GM23248 (cell line): ENCODE measurements at regions not wholly inside any gene's neighbourhood (a gene's known extent, or its start where the extent isn't known, plus 50 kb on each side); places are given as distances from the start of the nearest gene placed in this dataset.

Experiments
- DNase-seq: peaks from one replicate; pipeline ENCODE4 v3.0.0-alpha.2; 2015
- H2AFZ ChIP-seq: fragments of 200-600 bp; sonication (generic); 2 replicates; pipeline ENCODE4 v1.6.1; 2016; ENCODE audit warnings: antibody characterized with exemption
- H3F3A ChIP-seq: fragments of 200-600 bp; sonication (generic); 2 replicates; pipeline ENCODE4 v1.6.1; 2016; ENCODE audit warnings: mild to moderate bottlenecking, antibody characterized with exemption, mixed run types; ENCODE audit not compliant: insufficient read depth
- H3K27ac ChIP-seq: fragments of 200-600 bp; sonication (generic); 2 replicates; pipeline ENCODE4 v1.5.1; 2016; ENCODE audit warnings: mild to moderate bottlenecking
- H3K27me3 ChIP-seq: fragments of 200-600 bp; sonication (generic); replicated peaks from 2 replicates; pipeline ENCODE4 v1.6.1; 2016; ENCODE audit warnings: mild to moderate bottlenecking; ENCODE audit not compliant: insufficient read depth
- H3K36me3 ChIP-seq: fragments of 200-600 bp; sonication (generic); 2 replicates; pipeline ENCODE4 v1.6.1; 2016; ENCODE audit warnings: low read depth, mild to moderate bottlenecking
- H3K4me1 ChIP-seq: fragments of 200-600 bp; sonication (generic); 2 replicates; pipeline ENCODE4 v1.6.1; 2016; ENCODE audit warnings: mild to moderate bottlenecking; ENCODE audit not compliant: insufficient read depth
- H3K4me2 ChIP-seq: fragments of 200-600 bp; sonication (generic); one replicate; pipeline ENCODE4 v1.6.1; 2016; ENCODE audit warnings: mild to moderate bottlenecking; ENCODE audit not compliant: unreplicated experiment
- H3K4me3 ChIP-seq: fragments of 200-600 bp; sonication (generic); 2 replicates; pipeline ENCODE4 v1.5.1; 2016; ENCODE audit warnings: mild to moderate bottlenecking
- H3K79me2 ChIP-seq: fragments of 200-600 bp; sonication (generic); 2 replicates; pipeline ENCODE4 v1.6.1; 2016; ENCODE audit warnings: mild to moderate bottlenecking; ENCODE audit not compliant: insufficient read depth
- H3K9ac ChIP-seq: fragments of 200-600 bp; sonication (generic); 2 replicates; pipeline ENCODE4 v1.6.1; 2016; ENCODE audit warnings: mild to moderate bottlenecking
- H3K9me2 ChIP-seq: fragments of 200-600 bp; sonication (generic); 2 replicates; pipeline ENCODE4 v1.6.1; 2016; ENCODE audit warnings: mixed run types, mild to moderate bottlenecking, moderate library complexity; ENCODE audit not compliant: insufficient read depth
- H3K9me3 ChIP-seq: fragments of 200-600 bp; sonication (generic); one replicate; pipeline ENCODE4 v1.6.1; 2017; ENCODE audit warnings: low read depth
- H4K20me1 ChIP-seq: fragments of 200-600 bp; sonication (generic); 2 replicates; pipeline ENCODE4 v1.6.0; 2016; ENCODE audit not compliant: insufficient read depth
- EZH2 ChIP-seq: fragments of 200-600 bp; sonication (generic); IDR thresholded peaks from 2 replicates; pipeline ENCODE4 v1.6.1; 2018; ENCODE audit warnings: antibody characterized with exemption, mild to moderate bottlenecking; ENCODE audit not compliant: insufficient read depth, poor library complexity, severe bottlenecking
- EZH2phosphoT487 ChIP-seq: fragments of 200-600 bp; sonication (generic); IDR thresholded peaks from 2 replicates; pipeline ENCODE4 v1.6.1; 2018; ENCODE audit warnings: antibody characterized with exemption, moderate library complexity, mild to moderate bottlenecking, low read depth; ENCODE audit not compliant: insufficient read depth
- WGBS, 2 experiments: methylation state at CpG; one replicate each; pipeline ENCODE4 v1.1.6; 2015 to 2017; ENCODE audit warnings: low lambda C conversion rate in 2 of 2, low coverage in 1 of 2; ENCODE audit errors: missing lambda C conversion rate in 2 of 2; 5-methylcytosine and 5-hydroxymethylcytosine counted together
- in situ Hi-C: fragments of 300-500 bp; cut with MboI; formaldehyde crosslinking; loops from 2 replicates; pipeline ENCODE4 v1.15.0; 2020

DNA sequence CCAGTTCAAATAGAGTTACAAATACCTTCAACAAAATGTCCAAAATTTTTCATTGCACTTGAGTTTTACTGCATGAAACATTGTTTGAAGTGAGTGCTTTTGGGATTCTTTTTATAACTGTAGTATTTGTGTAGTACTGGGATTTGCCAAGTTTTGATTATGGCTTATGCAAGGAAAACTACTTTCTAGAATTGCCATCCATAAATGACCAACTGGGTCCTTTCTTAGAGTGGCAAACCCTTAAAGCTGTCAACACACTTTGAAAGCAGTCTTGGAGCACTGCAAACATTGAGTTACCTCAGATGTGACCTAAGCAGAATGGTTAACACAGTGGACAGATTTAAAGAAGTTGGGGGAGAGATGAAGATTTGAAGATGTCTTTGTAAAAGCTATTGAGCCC lies 379.6 kb upstream of the ZNF608 start:
- in situ Hi-C loops: no loop called here
- Histone ChIP-seq H2AFZ (no peak overlapping the region), H3K27me3 (no peaks in the 10 kb centered on the region), H3K9me2 (no peaks in the 10 kb centered on the region; the same call in 1 of the 2 replicates), H3K4me2 (no peak overlapping the region), H3F3A (no peaks in the 10 kb centered on the region), H3K27ac (no peak overlapping the region), H3K4me1 (peaks cover 5% of the 10 kb centered on the region; the same call in 1 of the 2 replicates), H3K4me3 (no peak overlapping the region), H3K9ac (no peak overlapping the region), H4K20me1 (no peaks in the 10 kb centered on the region), H3K36me3 (no peaks in the 10 kb centered on the region), H3K79me2 (no peaks in the 10 kb centered on the region), H3K9me3 (no peaks in the 10 kb centered on the region)
- DNase-seq: no peak
- TF ChIP-seq EZH2 (no peak), EZH2phosphoT487 (no peak)

- H3F3A ChIP-seq: peaks cover 5% of the 10 kb centered on the region
- no peak overlapping the region for H3K4me3 ChIP-seq
- no peaks in the 10 kb centered on the region for H3K9me3 ChIP-seq
- no peaks in the 10 kb centered on the region for H3K79me2 ChIP-seq
- H3K27ac ChIP-seq: no peak overlapping the region
- WGBS, 2 experiments: 90 to 95% methylated on average over 4 of the region's 4 CpGs
- H3K9me2 ChIP-seq: no peaks in the 10 kb centered on the region
- in situ Hi-C loops: no loop called here
- H4K20me1 ChIP-seq: no peaks in the 10 kb centered on the region
- H3K4me1 ChIP-seq: peaks cover 10% of the 10 kb centered on the region
- TF ChIP-seq EZH2 (no peak), EZH2phosphoT487 (no peak)
- no peak overlapping the region for H3K9ac ChIP-seq
- no peaks in the 10 kb centered on the region for H3K27me3 ChIP-seq
- no peaks in the 10 kb centered on the region for H3K36me3 ChIP-seq
- peak; percentile 19 for DNase-seq
- H3K4me2 ChIP-seq: no peak overlapping the region
- H2AFZ ChIP-seq: no peak overlapping the region
These were observed 382.8 kb upstream of the ZNF608 start for GRCh38 chr5:125129151-125129806.

GRCh38 chr5:125130591-125130990 lies 384.2 kb upstream of the ZNF608 start:
- H3F3A ChIP-seq: peaks cover 15% of the 10 kb centered on the region
- no peak overlapping the region for H3K4me2 ChIP-seq
- H3K36me3 ChIP-seq: no peaks in the 10 kb centered on the region
- H3K27ac ChIP-seq: no peak overlapping the region
- H3K9me3 ChIP-seq: no peaks in the 10 kb centered on the region
- no peaks in the 10 kb centered on the region for H3K9me2 ChIP-seq
- H3K4me1 ChIP-seq: peaks cover 20% of the 10 kb centered on the region
- TF ChIP-seq EZH2 (no peak), EZH2phosphoT487 (no peak)
- no peaks in the 10 kb centered on the region for H3K27me3 ChIP-seq
- no peak overlapping the region for H3K4me3 ChIP-seq
- in situ Hi-C loops: no loop called here
- no peak overlapping the region for H3K9ac ChIP-seq
- H4K20me1 ChIP-seq: no peaks in the 10 kb centered on the region
- DNase-seq: no peak
- WGBS, 2 experiments: 93 to 97% methylated on average over 2 of the region's 2 CpGs
- no peaks in the 10 kb centered on the region for H3K79me2 ChIP-seq
- H2AFZ ChIP-seq: no peak overlapping the region

- Histone ChIP-seq H3K36me3 (no peaks in the 10 kb centered on the region), H3K4me3 (no peak overlapping the region), H2AFZ (no peak overlapping the region), H3K9me2 (no peaks in the 10 kb centered on the region), H3K9me3 (no peaks in the 10 kb centered on the region), H3K27ac (peak overlapping the region; percentile 71), H4K20me1 (no peaks in the 10 kb centered on the region), H3K9ac (peak overlapping the region; percentile 6; the same call in 1 of the 2 replicates), H3K27me3 (no peaks in the 10 kb centered on the region), H3K4me1 (peaks cover 18% of the 10 kb centered on the region), H3K4me2 (peak overlapping the region; percentile 50), H3F3A (peaks cover 16% of the 10 kb centered on the region), H3K79me2 (no peaks in the 10 kb centered on the region)
- peak; percentile 84 for DNase-seq
- WGBS, 2 experiments: 0 to 8% methylated on average over 3 of the region's 3 CpGs
- no peak for TF ChIP-seq EZH2phosphoT487
- no peak for TF ChIP-seq EZH2
- in situ Hi-C loops: no loop called here
These were observed 388.0 kb upstream of the ZNF608 start for GRCh38 chr5:125134216-125135081.
